Epithelial cell of esophagus (primary cell): ENCODE measurements at regions not wholly inside any gene's neighbourhood (a gene's known extent, or its start where the extent isn't known, plus 50 kb on each side); places are given as distances from the start of the nearest gene placed in this dataset.

ENCODE experiments used
- DNase-seq: peaks from one replicate; pipeline ENCODE4 v3.0.0; 2010; ENCODE audit warnings: low read depth
- H3K4me3 ChIP-seq: 2 replicates; pipeline ENCODE4 v1.5.1; 2011; ENCODE audit warnings: mild to moderate bottlenecking, low read length, control low read depth
- CTCF ChIP-seq: IDR thresholded peaks from 2 replicates; pipeline ENCODE4 v1.5.1; 2011; ENCODE audit warnings: low read depth, mild to moderate bottlenecking, low read length, control low read depth, inconsistent platforms; ENCODE audit not compliant: insufficient read depth; ENCODE audit errors: missing control alignments

- H3K4me3 ChIP-seq = no peak overlapping the region
- TF ChIP-seq CTCF = no peak
- peak; percentile 69 for DNase-seq
These were observed 350.1 kb upstream of the HSF2 start for GRCh38 chr6:122049341-122049740.

GRCh38 chr6:122050242-122050755, 349.2 kb upstream of the HSF2 start:
- DNase-seq = no peak
- H3K4me3 ChIP-seq = no peak overlapping the region
- TF ChIP-seq CTCF = no peak

GRCh38 chr6:122052346-122052900, 347.0 kb upstream of the HSF2 start:
- TF ChIP-seq CTCF = no peak

GRCh38 chr6:122059918-122060317, 339.5 kb upstream of the HSF2 start:
- no peak for TF ChIP-seq CTCF
- DNase-seq = no peak
- H3K4me3 ChIP-seq = no peak overlapping the region

More at GRCh38 chr6:122052346-122052900, 347.0 kb upstream of the HSF2 start:
- DNase-seq = no peak
- H3K4me3 ChIP-seq = no peak overlapping the region

GRCh38 chr6:122061855-122062254, 337.6 kb upstream of the HSF2 start:
- no peak overlapping the region for H3K4me3 ChIP-seq
- no peak for DNase-seq
- TF ChIP-seq CTCF = no peak

GRCh38 chr6:122063076-122063475, 336.4 kb upstream of the HSF2 start:
- no peak for DNase-seq
- no peak for TF ChIP-seq CTCF
- no peak overlapping the region for H3K4me3 ChIP-seq

- no peak overlapping the region for H3K4me3 ChIP-seq
These were observed 335.7 kb upstream of the HSF2 start for GRCh38 chr6:122063761-122064160.

More at GRCh38 chr6:122063761-122064160, 335.7 kb upstream of the HSF2 start:
- no peak for DNase-seq
- TF ChIP-seq CTCF = no peak
